H9 (cell line): ENCODE measurements at regions not wholly inside any gene's neighbourhood (a gene's known extent, or its start where the extent isn't known, plus 50 kb on each side); places are given as distances from the start of the nearest gene placed in this dataset.

ENCODE experiments used
- DNase-seq: peaks from one replicate; pipeline ENCODE4 v3.0.0-alpha.2; 2017
- H2AFZ ChIP-seq: one replicate; pipeline ENCODE4 v1.6.1; 2013; ENCODE audit warnings: mild to moderate bottlenecking, low read length, control low read depth, moderate library complexity
- H2AK5ac ChIP-seq: 2 replicates; pipeline ENCODE4 v1.6.1; 2013; ENCODE audit warnings: low read length, control low read depth, mixed read lengths; ENCODE audit not compliant: insufficient read length
- H2BK120ac ChIP-seq: one replicate; pipeline ENCODE4 v1.6.1; 2013; ENCODE audit warnings: low read depth, mild to moderate bottlenecking, low read length, control low read depth, inconsistent platforms; ENCODE audit not compliant: poor library complexity, severe bottlenecking
- H2BK12ac ChIP-seq: 2 replicates; pipeline ENCODE4 v1.6.1; 2013; ENCODE audit warnings: low read length, control low read depth, mixed read lengths, low read depth; ENCODE audit not compliant: insufficient read length
- H2BK15ac ChIP-seq: 2 replicates; pipeline ENCODE4 v1.6.1; 2013; ENCODE audit warnings: low read depth, low read length, control low read depth
- H2BK20ac ChIP-seq: one replicate; pipeline ENCODE4 v1.6.1; 2013; ENCODE audit warnings: low read depth, mild to moderate bottlenecking, low read length, control low read depth, inconsistent platforms; ENCODE audit not compliant: poor library complexity, severe bottlenecking
- H2BK5ac ChIP-seq: 2 replicates; pipeline ENCODE4 v1.6.1; 2013; ENCODE audit warnings: low read length, control low read depth, mixed read lengths; ENCODE audit not compliant: insufficient read length
- H3K14ac ChIP-seq: 2 replicates; pipeline ENCODE4 v1.6.1; 2013; ENCODE audit warnings: low read length, control low read depth; ENCODE audit not compliant: insufficient read depth
- H3K18ac ChIP-seq: 2 replicates; pipeline ENCODE4 v1.6.1; 2013; ENCODE audit warnings: low read depth, mild to moderate bottlenecking, mixed read lengths, low read length, control low read depth; ENCODE audit not compliant: insufficient read length
- H3K23ac ChIP-seq: 2 replicates; pipeline ENCODE4 v1.6.1; 2013; ENCODE audit warnings: low read length, control low read depth, mixed read lengths, low read depth; ENCODE audit not compliant: insufficient read length
- H3K23me2 ChIP-seq: 2 replicates; pipeline ENCODE4 v1.6.1; 2013; ENCODE audit warnings: low read depth, mild to moderate bottlenecking, mixed read lengths, low read length, control low read depth; ENCODE audit not compliant: insufficient read length, poor library complexity, severe bottlenecking
- H3K27ac ChIP-seq: 2 replicates; pipeline ENCODE4 v1.5.1; 2013; ENCODE audit warnings: low read length, control low read depth, mixed read lengths, low read depth; ENCODE audit not compliant: insufficient read length
- H3K27me3 ChIP-seq: 2 replicates; pipeline ENCODE4 v1.6.1; 2013; ENCODE audit warnings: low read length, control low read depth, inconsistent platforms; ENCODE audit not compliant: insufficient read depth
- H3K4ac ChIP-seq: 2 replicates; pipeline ENCODE4 v1.6.1; 2013; ENCODE audit warnings: low read depth, mild to moderate bottlenecking, control low read depth, inconsistent platforms, low read length, moderate library complexity
- H3K4me1 ChIP-seq: 2 replicates; pipeline ENCODE4 v1.6.1; 2013; ENCODE audit warnings: low read length, control low read depth, inconsistent platforms; ENCODE audit not compliant: insufficient read depth
- H3K4me2 ChIP-seq: 2 replicates; pipeline ENCODE4 v1.6.1; 2013; ENCODE audit warnings: low read length, control low read depth, mixed read lengths; ENCODE audit not compliant: insufficient read length, insufficient read depth
- H3K56ac ChIP-seq: 2 replicates; pipeline ENCODE4 v1.6.1; 2013; ENCODE audit warnings: low read depth, mild to moderate bottlenecking, mixed read lengths, low read length, control low read depth; ENCODE audit not compliant: insufficient read length
- H3K79me1 ChIP-seq: 2 replicates; pipeline ENCODE4 v1.6.1; 2013; ENCODE audit warnings: low read depth, mild to moderate bottlenecking, moderate library complexity, low read length, control low read depth, inconsistent platforms; ENCODE audit not compliant: insufficient read depth, poor library complexity, severe bottlenecking
- H3K79me2 ChIP-seq: 2 replicates; pipeline ENCODE4 v1.6.1; 2013; ENCODE audit warnings: low read length, control low read depth, inconsistent platforms; ENCODE audit not compliant: insufficient read depth
- H3K9ac ChIP-seq: 2 replicates; pipeline ENCODE4 v1.6.1; 2013; ENCODE audit warnings: low read length, control low read depth, mixed read lengths; ENCODE audit not compliant: insufficient read length; ENCODE audit errors: extremely low read depth
- H3K9me3 ChIP-seq: one replicate; pipeline ENCODE4 v1.6.1; 2013; ENCODE audit warnings: low read depth, low read length, inconsistent platforms; ENCODE audit not compliant: control insufficient read depth
- H3T11ph ChIP-seq: one replicate; pipeline ENCODE4 v1.6.1; 2013; ENCODE audit warnings: mild to moderate bottlenecking, low read length, control low read depth, inconsistent platforms
- H4K20me1 ChIP-seq: one replicate; pipeline ENCODE4 v1.6.1; 2013; ENCODE audit not compliant: control insufficient read depth, insufficient read length, insufficient read depth
- H4K5ac ChIP-seq: 2 replicates; pipeline ENCODE4 v1.6.1; 2013; ENCODE audit warnings: low read depth, mild to moderate bottlenecking, mixed read lengths, low read length, control low read depth; ENCODE audit not compliant: insufficient read length
- H4K8ac ChIP-seq: replicated peaks from 2 replicates; pipeline ENCODE4 v1.6.1; 2013; ENCODE audit warnings: low read length, control low read depth, mixed read lengths, low read depth; ENCODE audit not compliant: insufficient read length
- H4K91ac ChIP-seq: 2 replicates; pipeline ENCODE4 v1.6.1; 2013; ENCODE audit warnings: low read depth, mild to moderate bottlenecking, moderate library complexity, mixed read lengths, low read length, control low read depth; ENCODE audit not compliant: insufficient read length
- H3K27ac Mint-ChIP-seq, 3 experiments: 2 replicates in 2 of 3; 3 replicates in 1 of 3; pipeline ENCODE4 v1.8.0; 2020 to 2021; ENCODE audit warnings: mixed read lengths in 3 of 3, mild to moderate bottlenecking in 1 of 3, moderate library complexity in 1 of 3
- H3K27me3 Mint-ChIP-seq: 2 replicates; pipeline ENCODE4 v1.8.0; 2021; ENCODE audit warnings: low read depth, mild to moderate bottlenecking, moderate library complexity, mixed read lengths
- H3K36me3 Mint-ChIP-seq, 3 experiments: 2 replicates in 2 of 3; 3 replicates in 1 of 3; pipeline ENCODE4 v1.8.0; 2020 to 2021; ENCODE audit warnings: low read depth in 3 of 3, mixed read lengths in 3 of 3; ENCODE audit not compliant: insufficient read depth in 1 of 3
- H3K4me1 Mint-ChIP-seq, 2 experiments: 2 replicates each; pipeline ENCODE4 v1.8.0; 2020; ENCODE audit warnings: mixed read lengths in 2 of 2
- H3K4me3 Mint-ChIP-seq, 2 experiments: 2 replicates in 1 of 2; 3 replicates in 1 of 2; pipeline ENCODE4 v1.8.0; 2020 to 2021; ENCODE audit warnings: mild to moderate bottlenecking in 2 of 2, mixed read lengths in 2 of 2, moderate library complexity in 1 of 2
- H3K9me3 Mint-ChIP-seq, 2 experiments: 2 replicates in 1 of 2; 3 replicates in 1 of 2; pipeline ENCODE4 v1.8.0; 2020; ENCODE audit warnings: mild to moderate bottlenecking in 2 of 2, mixed read lengths in 2 of 2, moderate library complexity in 1 of 2
- CTCF ChIP-seq: fragments of 200-600 bp; sonication (generic); conservative IDR thresholded peaks from 3 replicates; pipeline ENCODE4 v1.8.0; 2021; ENCODE audit warnings: antibody characterized with exemption, mild to moderate bottlenecking
- WGBS: extraction: QIAGEN DNeasy Blood & Tissue Kit; methylation state at CpG from one replicate; pipeline ENCODE4 v1.1.7; 2013; ENCODE audit warnings: missing lambda C conversion rate, low lambda C conversion rate, mixed read lengths; ENCODE audit not compliant: insufficient read length; ENCODE audit errors: extremely low coverage; 5-methylcytosine and 5-hydroxymethylcytosine counted together

GRCh38 chr4:137361756-137362470 is 170.4 kb downstream of the PCDH18 start:
- Mint-ChIP-seq H3K4me3 (no peak overlapping the region), H3K27ac (no peak overlapping the region; a peak in 1 of 7 replicates), H3K36me3 (no peaks in the 10 kb centered on the region; a peak in 1 of 7 replicates), H3K27me3 (no peaks in the 10 kb centered on the region), H3K9me3 (no peaks in the 10 kb centered on the region), H3K4me1 (no peaks in the 10 kb centered on the region; a peak in 1 of 4 replicates)
- H3K23ac ChIP-seq: no peak overlapping the region
- H2BK12ac ChIP-seq: no peak overlapping the region
- no peak for DNase-seq
- H3K9ac ChIP-seq: no peak overlapping the region
- WGBS: no CpG with 5 or more reads among the region's 3 CpGs
- H3K4me2 ChIP-seq: no peak overlapping the region
- H3K79me1 ChIP-seq: no peaks in the 10 kb centered on the region
- H4K5ac ChIP-seq: no peak overlapping the region
- TF ChIP-seq CTCF: no peak
- H3K79me2 ChIP-seq: no peaks in the 10 kb centered on the region
- no peak overlapping the region for H3K56ac ChIP-seq
- no peak overlapping the region for H2BK120ac ChIP-seq
- no peak overlapping the region for H3K4ac ChIP-seq
- no peaks in the 10 kb centered on the region for H3K4me1 ChIP-seq
- no peak overlapping the region for H2BK15ac ChIP-seq
- no peak overlapping the region for H3K14ac ChIP-seq
- H3K18ac ChIP-seq: no peak overlapping the region
- H4K8ac ChIP-seq: no peak overlapping the region
- no peaks in the 10 kb centered on the region for H3K27me3 ChIP-seq
- H3K23me2 ChIP-seq: no peaks in the 10 kb centered on the region
- H2AFZ ChIP-seq: no peak overlapping the region
- H2BK5ac ChIP-seq: no peak overlapping the region
- no peaks in the 10 kb centered on the region for H4K20me1 ChIP-seq
- no peak overlapping the region for H3K27ac ChIP-seq
- H3K9me3 ChIP-seq: no peaks in the 10 kb centered on the region
- no peak overlapping the region for H2BK20ac ChIP-seq
- H3T11ph ChIP-seq: no peak overlapping the region
- no peak overlapping the region for H2AK5ac ChIP-seq
- no peak overlapping the region for H4K91ac ChIP-seq
